HepG2 (cell line): ENCODE measurements at regions not wholly inside any gene's neighbourhood (a gene's known extent, or its start where the extent isn't known, plus 50 kb on each side); places are given as distances from the start of the nearest gene placed in this dataset.

Experiments used
- ATAC-seq: fragments of 200-7000 bp; cut with Tn5 transposase; 3 replicates; pipeline ENCODE4 v1.9.1; 2020; ENCODE audit warnings: mild to moderate bottlenecking, moderate library complexity
- BruUV-seq: library from RNA; stranded (reverse); fragments of 400-500 nt; replicated peaks from 2 replicates; lab custom pipeline; 2021; lab: Mats Ljungman, UMichigan
- CTCF ChIA-PET: fragments of 300-600 bp; formaldehyde crosslinking; extraction: SDS; loops from one replicate; lab custom pipeline; 2021; ENCODE audit warnings: low total read pairs, inconsistent platforms, low intra/inter-chr PET ratio; lab: Yijun Ruan, JAX
- POLR2A ChIA-PET: fragments of 350-600 bp; sonication (Branson Sonifier 250); formaldehyde crosslinking; loops from one replicate; lab custom pipeline; 2020; ENCODE audit warnings: antibody characterized with exemption, inconsistent platforms; lab: Yijun Ruan, JAX
- DNase-seq: peaks from one replicate; pipeline ENCODE4 v3.0.0-alpha.2; 2015; ENCODE audit warnings: low spot score
- FAIRE-seq: peaks from 3 replicates; lab custom pipeline; 2011; peaks lifted over from hg19 to GRCh38; lab: Jason Lieb, UNC
- H2AFZ ChIP-seq: one replicate; pipeline ENCODE4 v1.6.1; 2011; ENCODE audit warnings: low read length, inconsistent platforms
- H3K27ac ChIP-seq: fragments of 300-600 bp; 3 replicates; pipeline ENCODE4 v1.8.0; 2011; ENCODE audit warnings: mixed run types, mild to moderate bottlenecking, mixed read lengths, low read length, inconsistent platforms; ENCODE audit not compliant: insufficient read depth; ENCODE audit errors: extremely low read length
- H3K27me3 ChIP-seq, 2 experiments: fragments of 200-600 bp in 1 of 2; 2 replicates in 1 of 2; 3 replicates in 1 of 2; pipeline versions ENCODE4 v1.6.0 to v1.8.0; 2011; ENCODE audit warnings: low read length in 2 of 2, mild to moderate bottlenecking in 2 of 2, moderate library complexity in 2 of 2, inconsistent platforms in 1 of 2; ENCODE audit not compliant: insufficient read depth in 2 of 2, control insufficient read depth in 1 of 2
- H3K36me3 ChIP-seq, 2 experiments: fragments of 200-600 bp in 1 of 2; replicated peaks in 1 of 2; 2 replicates in 1 of 2; 3 replicates in 1 of 2; pipeline versions ENCODE4 v1.5.1 to v1.8.0; 2011; ENCODE audit warnings: low read length in 2 of 2, inconsistent platforms in 1 of 2; ENCODE audit not compliant: insufficient read depth in 2 of 2, control insufficient read depth in 1 of 2
- H3K4me1 ChIP-seq: 2 replicates; pipeline ENCODE4 v1.5.1; 2012; ENCODE audit warnings: low read length, inconsistent platforms; ENCODE audit not compliant: insufficient read depth
- H3K4me2 ChIP-seq: 2 replicates; pipeline ENCODE4 v1.6.0; 2011; ENCODE audit warnings: low read depth, low read length, inconsistent platforms
- H3K4me3 ChIP-seq, 3 experiments: fragments of 200-600 bp in 1 of 3; sonication (generic), shearing (Covaris generic) in 1 of 3; replicated peaks in 1 of 3; 2 replicates each; pipeline ENCODE4 v1.5.1; 2011 to 2016; ENCODE audit warnings: low read length in 3 of 3, inconsistent platforms in 2 of 3, low read depth in 2 of 3, mild to moderate bottlenecking in 2 of 3, control low read depth in 1 of 3, mixed read lengths in 1 of 3; ENCODE audit not compliant: insufficient read depth in 1 of 3
- H3K79me2 ChIP-seq: one replicate; pipeline ENCODE4 v1.6.1; 2011; ENCODE audit warnings: low read length, inconsistent platforms; ENCODE audit not compliant: insufficient read depth
- H3K9ac ChIP-seq: 2 replicates; pipeline ENCODE4 v1.6.0; 2011; ENCODE audit warnings: mild to moderate bottlenecking, low read depth, low read length, inconsistent platforms; ENCODE audit not compliant: insufficient read depth
- H3K9me3 ChIP-seq: 2 replicates; pipeline ENCODE4 v1.5.1; 2012; ENCODE audit warnings: mild to moderate bottlenecking, low read length
- H4K20me1 ChIP-seq: 2 replicates; pipeline ENCODE4 v1.6.0; 2011; ENCODE audit warnings: inconsistent platforms, mild to moderate bottlenecking, low read length, moderate library complexity; ENCODE audit not compliant: insufficient read depth
- HES4 ChIP-seq: sonication (generic); formaldehyde crosslinking; IDR thresholded peaks from 2 replicates; pipeline ENCODE4 v1.9.0; 2021; ENCODE audit warnings: mild to moderate bottlenecking, missing genetic modification reagents, borderline replicate concordance
- HNF1B ChIP-seq: sonication (generic); formaldehyde crosslinking; IDR thresholded peaks from 2 replicates; pipeline ENCODE4 v1.5.1; 2020; ENCODE audit warnings: mild to moderate bottlenecking, moderate library complexity, missing genetic modification reagents
- NFYC ChIP-seq: IDR thresholded peaks from 2 replicates; pipeline ENCODE4 v1.6.1; 2016; ENCODE audit warnings: missing genetic modification reagents, missing compliant biosample characterization
- POLR2A ChIP-seq, 2 experiments: IDR thresholded peaks; 2 replicates each; pipeline ENCODE4 v1.6.1; 2011; ENCODE audit warnings: low read depth in 2 of 2, low read length in 2 of 2, mild to moderate bottlenecking in 1 of 2, moderate library complexity in 1 of 2; ENCODE audit not compliant: insufficient read depth in 1 of 2
- ZBTB1 ChIP-seq: sonication (generic); formaldehyde crosslinking; IDR thresholded peaks from 2 replicates; pipeline ENCODE4 v1.4.0; 2020; ENCODE audit warnings: missing genetic modification reagents, borderline replicate concordance
- ZNF142 ChIP-seq: sonication (generic); formaldehyde crosslinking; IDR thresholded peaks from 2 replicates; pipeline ENCODE4 v1.4.0; 2020; ENCODE audit warnings: missing genetic modification reagents
- ZNF550 ChIP-seq: sonication (generic); formaldehyde crosslinking; IDR thresholded peaks from 2 replicates; pipeline ENCODE4 v1.4.0; 2020; ENCODE audit warnings: mild to moderate bottlenecking, missing genetic modification reagents, borderline replicate concordance
- ZNF766 ChIP-seq: sonication (generic); formaldehyde crosslinking; IDR thresholded peaks from 2 replicates; pipeline ENCODE4 v1.5.0; 2020; ENCODE audit warnings: missing genetic modification reagents, borderline replicate concordance
- whole genome bisulfite sequencing: methylation state at CpG from one replicate; pipeline ENCODE4 v1.1.6; 2017; ENCODE audit warnings: low lambda C conversion rate; 5-methylcytosine and 5-hydroxymethylcytosine counted together
- in situ Hi-C: cut with HindIII; loops from 2 replicates; pipeline ENCODE4 v1.10.0; 2017; ENCODE audit warnings: low pct_unique_long_range_greater_than_20kb; ENCODE audit not compliant: extremely low pct_ligation_motif_present
- intact Hi-C: fragments of 100-400 bp; cut with micrococcal nuclease; formaldehyde crosslinking; loops from one replicate; pipeline ENCODE4 v1.10.0; 2022; ENCODE audit not compliant: unreplicated experiment

GRCh38 chr19:46947866-46948265, 71.8 kb upstream of the NPAS1 start:
- intact Hi-C loops (no loop called here), in situ Hi-C loops (no loop called here)
- CTCF ChIA-PET = no interaction called here
- Histone ChIP-seq H3K4me3 (no peak overlapping the region), H3K36me3 (peaks cover 12 to 31% of the 10 kb centered on the region in 2 experiments), H3K27ac (no peak overlapping the region), H3K79me2 (peaks cover 66% of the 10 kb centered on the region), H3K27me3 (no peaks in the 10 kb centered on the region), H3K9me3 (no peaks in the 10 kb centered on the region), H2AFZ (no peak overlapping the region), H3K4me2 (no peak overlapping the region), H4K20me1 (no peaks in the 10 kb centered on the region), H3K4me1 (peaks cover 88% of the 10 kb centered on the region), H3K9ac (no peak overlapping the region)
- BruUV-seq = no TSS peak
- ATAC-seq = no peak
- TF ChIP-seq ZNF142 (CRISPR knock-in tag) (no peak), POLR2A (IDR thresholded peaks at IDR 0.05; ENCODE audit: insufficient read depth in 1 of 2, low read depth in 2 of 2, low read length in 2 of 2) (no peak), HNF1B (CRISPR knock-in tag) (no peak), ZBTB1 (no peak), ZNF550 (CRISPR knock-in tag) (no peak), ZNF766 (CRISPR knock-in tag) (no peak), HES4 (no peak), NFYC (CRISPR knock-in tag) (no peak)
- no peak for DNase-seq
- no peak for FAIRE-seq
- 94% methylated on average over 4 of the region's 4 CpGs for WGBS
- POLR2A ChIA-PET = interaction anchor here (1.2 kb wide), 1 partner anchor 22 kb away, joined by 4 read pairs; no protein-coding TSS in a partner anchor
